Renal cortical epithelial cell (primary cell): ENCODE measurements at regions not wholly inside any gene's neighbourhood (a gene's known extent, or its start where the extent isn't known, plus 50 kb on each side); places are given as distances from the start of the nearest gene placed in this dataset.
"Not testable (repeated sequence)": the region's sequence is repeated elsewhere in the genome, so short reads cannot be mapped to it uniquely, and the experiment has no call there.

Experiments used
- DNase-seq: peaks from one replicate; pipeline ENCODE4 v3.0.0-alpha.2; 2011; ENCODE audit warnings: low read depth

- no peak for DNase-seq
Measured at GRCh38 chr5:101505891-101506570, 602.9 kb upstream of the ST8SIA4 start.

- DNase-seq = peak; percentile 41
Measured at GRCh38 chr5:101482931-101483330, 579.8 kb upstream of the ST8SIA4 start.

- DNase-seq = peak; percentile 63
Measured at GRCh38 chr5:101473483-101473882, 570.4 kb upstream of the ST8SIA4 start.

GRCh38 chr5:101461455-101461854 is 558.4 kb upstream of the ST8SIA4 start:
- no peak for DNase-seq

DNA sequence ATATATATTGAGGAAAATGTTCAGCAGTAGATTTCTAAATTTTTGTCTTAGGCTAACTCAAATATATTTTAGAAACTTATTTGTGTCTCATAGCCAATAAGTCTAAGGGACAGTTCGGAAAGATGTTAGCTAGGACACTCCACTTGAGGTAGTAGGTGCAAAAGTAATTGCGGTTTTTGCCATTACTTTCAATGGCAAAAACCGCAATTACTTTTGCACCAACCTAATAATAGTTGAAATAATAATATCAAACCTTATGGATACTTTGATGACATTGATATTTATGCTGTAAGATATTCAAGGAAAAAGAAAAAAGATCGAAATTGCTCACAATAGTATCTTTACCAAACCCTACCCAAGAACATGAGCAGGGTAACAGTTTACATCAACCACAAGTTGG is 555.5 kb upstream of the ST8SIA4 start:
- DNase-seq = no peak

- DNase-seq = no peak
Measured at GRCh38 chr5:101455851-101456250, 552.8 kb upstream of the ST8SIA4 start.

DNA sequence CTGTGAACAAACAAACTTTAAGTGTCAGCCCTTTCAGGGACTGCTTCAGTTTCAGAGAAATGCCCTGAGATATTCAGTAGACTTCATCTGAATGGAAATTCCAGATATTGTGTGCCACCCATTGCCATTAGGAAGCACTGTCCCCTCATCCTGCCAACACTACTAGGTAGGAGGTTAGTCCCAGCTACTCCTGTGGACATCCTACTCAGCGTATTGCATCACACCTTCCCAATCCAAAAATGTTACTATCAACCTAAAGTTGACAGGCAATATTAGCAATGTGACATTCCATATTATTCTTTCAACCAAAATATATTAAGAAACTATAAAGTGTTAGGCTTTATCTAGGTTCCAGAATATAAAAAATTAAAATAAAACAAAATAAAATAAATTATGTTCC is 552.0 kb upstream of the ST8SIA4 start:
- no peak for DNase-seq

DNA sequence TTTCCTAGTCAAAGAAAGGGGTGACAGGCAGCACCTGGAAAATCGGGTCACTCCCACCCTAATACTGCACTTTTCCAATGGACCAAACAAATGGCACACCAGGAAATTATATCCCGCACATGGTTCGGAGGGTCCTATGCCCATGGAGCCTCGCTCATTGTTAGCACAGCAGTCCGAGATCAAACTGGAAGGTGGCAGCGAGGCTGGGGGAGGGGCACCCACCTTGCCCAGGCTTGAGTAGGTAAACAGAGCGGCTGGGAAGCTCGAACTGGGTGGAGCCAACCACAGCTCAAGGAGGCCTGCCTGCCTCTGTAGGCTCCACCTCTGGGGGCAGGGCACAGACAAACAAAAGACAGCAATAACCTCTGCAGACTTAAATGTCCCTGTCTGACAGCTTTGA is 539.2 kb upstream of the ST8SIA4 start:
- DNase-seq = not testable (repeated sequence)

DNA sequence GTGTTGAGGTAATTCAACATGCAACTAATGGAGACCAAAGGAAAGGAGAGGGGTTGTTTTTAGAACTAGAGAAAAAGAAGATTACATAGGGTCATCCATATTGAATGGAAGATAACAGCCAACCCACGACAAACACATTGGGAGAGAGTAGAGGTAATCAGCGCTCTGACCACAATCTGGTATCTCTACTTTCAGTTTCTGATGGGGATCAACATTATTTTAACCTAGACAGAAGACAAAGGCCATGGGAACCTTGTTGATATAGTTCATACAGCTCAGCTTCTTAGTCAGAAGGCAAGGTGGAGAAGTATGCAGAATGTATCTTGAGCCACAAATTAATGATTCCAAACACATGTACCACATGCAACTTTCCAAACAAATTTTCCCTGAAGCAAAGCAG is 537.1 kb upstream of the ST8SIA4 start:
- DNase-seq = peak; percentile 43

GRCh38 chr5:101437351-101437750 is 534.3 kb upstream of the ST8SIA4 start:
- DNase-seq = no peak

DNA sequence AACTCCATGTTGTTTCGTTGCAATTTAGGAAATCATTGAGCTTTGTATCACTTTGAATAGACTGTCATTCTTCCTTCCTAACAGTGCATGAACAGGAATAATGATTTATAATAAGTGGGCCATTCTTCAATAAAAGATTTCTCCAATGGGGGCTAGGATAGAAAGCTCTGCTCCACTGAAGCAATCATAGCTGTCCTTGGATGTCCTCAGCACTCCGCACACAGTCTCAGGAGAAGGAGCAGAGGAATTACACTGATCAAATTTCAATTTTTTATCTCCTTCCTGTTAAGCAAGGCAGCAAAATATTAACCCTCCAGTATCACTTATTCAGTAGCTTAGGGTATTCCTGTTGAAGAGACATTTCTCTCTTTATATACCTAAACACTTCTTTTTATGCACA is 532.7 kb upstream of the ST8SIA4 start:
- DNase-seq = peak; percentile 51

DNA sequence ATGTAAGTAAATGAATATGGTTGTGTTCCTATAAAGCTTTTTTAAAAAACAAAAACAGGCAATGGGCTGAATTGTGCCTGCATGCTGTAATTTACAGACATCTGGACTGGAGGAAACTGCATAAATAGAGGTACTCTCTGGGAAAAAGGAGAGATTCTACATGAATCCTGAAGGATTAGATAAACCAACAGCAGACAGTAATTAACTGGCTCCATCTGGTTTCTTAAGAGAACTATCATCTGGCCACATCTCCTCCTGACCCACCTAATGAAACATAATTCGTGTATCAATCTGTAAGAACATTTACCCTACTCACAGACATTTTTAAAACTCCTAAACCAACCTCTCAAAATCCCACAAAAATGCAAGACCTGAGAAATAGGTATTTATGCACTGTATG is 528.1 kb upstream of the ST8SIA4 start:
- DNase-seq = no peak

DNA sequence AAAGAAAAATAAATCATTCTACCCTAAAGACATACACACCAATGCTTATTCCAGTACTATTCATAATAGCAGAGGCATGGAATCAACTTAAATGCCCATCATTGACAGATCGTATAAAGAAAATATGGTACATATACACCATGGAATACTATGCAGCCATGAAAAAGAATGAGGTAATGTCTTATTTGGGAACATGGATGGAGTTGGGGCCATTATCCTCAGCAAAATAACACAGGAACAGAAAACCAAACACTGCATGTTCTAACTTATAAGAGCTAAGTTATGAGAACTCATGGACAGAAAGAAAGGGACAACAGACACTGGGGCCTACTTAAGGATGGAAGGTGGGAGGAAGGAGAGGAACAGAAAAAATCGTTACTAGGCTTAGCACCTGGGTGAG is 527.5 kb upstream of the ST8SIA4 start:
- DNase-seq = no peak

- peak; percentile 44 for DNase-seq
Measured at GRCh38 chr5:101429241-101429640, 526.2 kb upstream of the ST8SIA4 start.

- DNase-seq = peak; percentile 74
Measured at GRCh38 chr5:101425339-101425859, 522.3 kb upstream of the ST8SIA4 start.

GRCh38 chr5:101424530-101425175 is 521.6 kb upstream of the ST8SIA4 start:
- peak; percentile 98 for DNase-seq

- DNase-seq = peak; percentile 90
Measured at GRCh38 chr5:101418713-101419118, 515.6 kb upstream of the ST8SIA4 start.

GRCh38 chr5:101404531-101404930 is 501.4 kb upstream of the ST8SIA4 start:
- no peak for DNase-seq

DNA sequence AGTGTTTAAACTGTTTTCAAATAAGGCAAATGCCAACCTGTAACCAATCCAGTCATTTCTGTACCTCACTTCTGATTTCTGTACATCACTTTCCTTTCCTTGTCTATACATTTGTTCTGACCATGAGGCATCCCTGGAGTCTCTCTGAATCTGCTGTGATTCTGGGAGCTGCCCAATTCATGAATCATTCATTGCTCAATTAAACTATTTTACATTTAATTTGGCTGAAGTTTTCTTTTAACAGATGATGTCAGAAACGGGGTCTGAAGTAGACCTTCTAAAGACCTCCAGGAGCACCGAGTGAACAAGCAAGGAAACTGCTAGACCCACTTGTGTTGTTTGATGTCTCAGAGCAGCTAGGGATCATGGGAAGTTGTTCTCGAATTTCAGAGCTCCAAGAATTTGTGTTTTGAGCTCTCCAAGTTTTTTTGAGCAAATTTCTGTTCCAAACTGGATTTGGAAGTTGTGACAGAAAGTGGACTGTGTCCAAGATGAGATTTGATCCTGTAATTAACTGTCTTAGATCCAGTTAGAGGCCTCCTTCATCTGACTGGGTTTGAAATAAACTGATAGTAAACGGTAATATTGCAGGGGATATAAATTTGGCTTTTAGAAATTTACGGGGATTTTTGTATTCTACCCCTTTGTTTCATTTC is 490.8 kb upstream of the ST8SIA4 start:
- no peak for DNase-seq

GRCh38 chr5:101390151-101390908 is 487.2 kb upstream of the ST8SIA4 start:
- DNase-seq = peak; percentile 80

GRCh38 chr5:101385276-101385675 is 482.2 kb upstream of the ST8SIA4 start:
- no peak for DNase-seq

DNA sequence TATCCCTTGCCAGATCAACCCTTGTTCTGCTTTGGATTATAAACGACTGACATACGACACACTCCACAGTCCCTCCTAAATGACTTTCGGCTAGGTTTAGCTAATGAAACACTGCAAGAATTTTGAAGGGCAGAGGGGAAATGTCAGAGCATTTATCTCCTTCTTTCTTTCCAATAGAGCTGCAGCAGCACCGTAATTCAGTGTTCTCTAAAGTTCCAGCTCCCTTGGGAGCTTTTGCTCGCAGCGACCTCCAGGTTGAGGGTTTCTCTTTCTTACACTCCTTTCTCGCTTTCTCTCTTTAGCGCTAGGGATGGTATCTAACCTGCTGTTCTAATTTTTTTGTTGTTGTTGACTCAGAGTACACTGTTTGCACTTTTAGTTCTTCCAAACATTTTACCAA is 467.1 kb upstream of the ST8SIA4 start:
- peak; percentile 0 for DNase-seq
